GM23338 (cell line): ENCODE measurements at regions not wholly inside any gene's neighbourhood (a gene's known extent, or its start where the extent isn't known, plus 50 kb on each side); places are given as distances from the start of the nearest gene placed in this dataset.

Source experiments
- ATAC-seq: fragments of 200-7000 bp; cut with Tn5 transposase; 3 replicates; pipeline ENCODE4 v1.9.1; 2020
- DNase-seq: peaks from one replicate; pipeline ENCODE4 v3.0.0-alpha.2; 2015; ENCODE audit warnings: low spot score
- H2AFZ ChIP-seq: fragments of 200-600 bp; sonication (generic); 2 replicates; pipeline ENCODE4 v1.8.0; 2016; ENCODE audit warnings: antibody characterized with exemption, mild to moderate bottlenecking, moderate library complexity
- H3F3A ChIP-seq: fragments of 200-600 bp; sonication (generic); replicated peaks from 2 replicates; pipeline ENCODE4 v1.8.0; 2017; ENCODE audit warnings: antibody characterized with exemption, mixed run types, low read depth
- H3K27ac ChIP-seq: fragments of 200-600 bp; sonication (generic); 2 replicates; pipeline ENCODE4 v1.6.1; 2016; ENCODE audit warnings: low read depth
- H3K27me3 ChIP-seq: fragments of 200-600 bp; sonication (generic); 2 replicates; pipeline ENCODE4 v1.8.0; 2016; ENCODE audit warnings: mild to moderate bottlenecking, mixed run types, moderate library complexity; ENCODE audit not compliant: insufficient read depth
- H3K36me3 ChIP-seq: fragments of 200-600 bp; sonication (generic); 2 replicates; pipeline ENCODE4 v1.8.0; 2016; ENCODE audit warnings: mild to moderate bottlenecking; ENCODE audit not compliant: insufficient read depth
- H3K4me1 ChIP-seq: fragments of 200-600 bp; sonication (generic); 2 replicates; pipeline ENCODE4 v1.8.0; 2016; ENCODE audit warnings: mild to moderate bottlenecking, moderate library complexity; ENCODE audit not compliant: insufficient read depth
- H3K4me2 ChIP-seq: fragments of 200-600 bp; sonication (generic); 2 replicates; pipeline ENCODE4 v1.7.1; 2017; ENCODE audit warnings: mixed run types
- H3K4me3 ChIP-seq: fragments of 200-600 bp; sonication (generic); 2 replicates; pipeline ENCODE4 v1.6.1; 2016; ENCODE audit warnings: mixed run types
- H3K79me2 ChIP-seq: fragments of 200-600 bp; sonication (generic); replicated peaks from 2 replicates; pipeline ENCODE4 v1.8.0; 2017; ENCODE audit warnings: mild to moderate bottlenecking; ENCODE audit not compliant: insufficient read depth
- H3K9me2 ChIP-seq: fragments of 200-600 bp; sonication (generic); 2 replicates; pipeline ENCODE4 v1.8.0; 2017; ENCODE audit not compliant: insufficient read depth
- H4K20me1 ChIP-seq: fragments of 200-600 bp; sonication (generic); replicated peaks from 2 replicates; pipeline ENCODE4 v1.8.0; 2017; ENCODE audit warnings: mild to moderate bottlenecking; ENCODE audit not compliant: insufficient read depth
- H3K27ac Mint-ChIP-seq: 2 replicates; pipeline ENCODE4 v1.8.0; 2020; ENCODE audit warnings: inconsistent platforms, mild to moderate bottlenecking, moderate library complexity, mixed read lengths
- H3K27me3 Mint-ChIP-seq: 3 replicates; pipeline ENCODE4 v1.8.0; 2022; ENCODE audit warnings: low read depth, mild to moderate bottlenecking, moderate library complexity, mixed read lengths, inconsistent platforms; ENCODE audit not compliant: insufficient read depth, poor library complexity
- H3K36me3 Mint-ChIP-seq: 3 replicates; pipeline ENCODE4 v1.8.0; 2021; ENCODE audit warnings: low read depth, mild to moderate bottlenecking, inconsistent platforms, moderate library complexity, mixed read lengths
- H3K4me1 Mint-ChIP-seq: 3 replicates; pipeline ENCODE4 v1.8.0; 2020; ENCODE audit warnings: mild to moderate bottlenecking, inconsistent platforms, mixed read lengths
- H3K4me3 Mint-ChIP-seq: 3 replicates; pipeline ENCODE4 v1.8.0; 2021; ENCODE audit warnings: moderate library complexity, mild to moderate bottlenecking, inconsistent platforms, mixed read lengths
- H3K9me3 Mint-ChIP-seq: 3 replicates; pipeline ENCODE4 v1.8.0; 2020; ENCODE audit warnings: moderate library complexity, mild to moderate bottlenecking, inconsistent platforms, mixed read lengths
- TF ChIP-seq, protein P1 (sequence below), 2 experiments: fragments of 200-600 bp in 1 of 2; sonication (generic) in 1 of 2; conservative IDR thresholded peaks; 2 replicates each; pipeline versions ENCODE4 v1.5.1 to v1.6.1; 2016 to 2017; ENCODE audit warnings: antibody characterized with exemption in 2 of 2, low read depth in 2 of 2, mild to moderate bottlenecking in 2 of 2, moderate library complexity in 1 of 2
- TF ChIP-seq, protein P2 (sequence below): IDR thresholded peaks from one replicate; pipeline ENCODE4 v1.6.1; 2018; ENCODE audit warnings: antibody characterized with exemption; ENCODE audit not compliant: unreplicated experiment
- TF ChIP-seq, protein P3 (sequence below): fragments of 250-450 bp; sonication (Bioruptor Pico); IDR thresholded peaks from 2 replicates; pipeline ENCODE4 v1.5.0; 2020; ENCODE audit warnings: mild to moderate bottlenecking, moderate library complexity

DNA sequence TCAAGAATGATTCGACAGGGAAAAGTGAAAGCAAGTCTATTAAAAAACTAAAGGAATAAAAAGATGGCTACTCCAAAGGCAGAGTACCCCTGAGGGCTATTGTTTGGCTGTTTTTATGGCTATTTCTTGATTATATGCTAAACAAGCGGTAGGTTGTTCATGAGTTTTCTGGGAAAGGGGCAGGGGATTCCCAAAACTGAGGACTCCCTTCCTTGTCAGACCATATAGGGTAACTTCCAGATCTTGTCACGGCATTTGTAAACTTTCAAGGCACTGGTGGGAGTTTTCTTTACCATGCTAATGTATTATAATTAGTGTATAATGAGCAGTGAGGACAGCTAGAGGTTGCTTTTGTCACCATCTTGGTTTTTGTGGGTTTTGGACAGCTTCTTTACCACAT lies 474.9 kb upstream of the MC4R start:
- Histone ChIP-seq H3K36me3 (0 out of 2 replicates have a peak, but pooled peaks cover 3% of the 10 kb centered on the region), H4K20me1 (no peaks in the 10 kb centered on the region), H3K27me3 (no peaks in the 10 kb centered on the region), H3F3A (no peaks in the 10 kb centered on the region), H3K4me3 (no peak overlapping the region), H2AFZ (no peak overlapping the region), H3K4me2 (no peak overlapping the region), H3K4me1 (peaks cover 15% of the 10 kb centered on the region), H3K9me2 (peaks cover 7% of the 10 kb centered on the region; the same call in 1 of the 2 replicates), H3K79me2 (no peaks in the 10 kb centered on the region), H3K27ac (no peak overlapping the region)
- Mint-ChIP-seq H3K4me3 (no peak overlapping the region), H3K27me3 (no peaks in the 10 kb centered on the region), H3K27ac (no peak overlapping the region), H3K36me3 (peaks cover 2% of the 10 kb centered on the region; the same call in 1 of the 3 replicates), H3K4me1 (peaks cover 16% of the 10 kb centered on the region), H3K9me3 (peaks cover 3% of the 10 kb centered on the region; the same call in 1 of the 3 replicates)
- TF ChIP-seq, protein P1, sequence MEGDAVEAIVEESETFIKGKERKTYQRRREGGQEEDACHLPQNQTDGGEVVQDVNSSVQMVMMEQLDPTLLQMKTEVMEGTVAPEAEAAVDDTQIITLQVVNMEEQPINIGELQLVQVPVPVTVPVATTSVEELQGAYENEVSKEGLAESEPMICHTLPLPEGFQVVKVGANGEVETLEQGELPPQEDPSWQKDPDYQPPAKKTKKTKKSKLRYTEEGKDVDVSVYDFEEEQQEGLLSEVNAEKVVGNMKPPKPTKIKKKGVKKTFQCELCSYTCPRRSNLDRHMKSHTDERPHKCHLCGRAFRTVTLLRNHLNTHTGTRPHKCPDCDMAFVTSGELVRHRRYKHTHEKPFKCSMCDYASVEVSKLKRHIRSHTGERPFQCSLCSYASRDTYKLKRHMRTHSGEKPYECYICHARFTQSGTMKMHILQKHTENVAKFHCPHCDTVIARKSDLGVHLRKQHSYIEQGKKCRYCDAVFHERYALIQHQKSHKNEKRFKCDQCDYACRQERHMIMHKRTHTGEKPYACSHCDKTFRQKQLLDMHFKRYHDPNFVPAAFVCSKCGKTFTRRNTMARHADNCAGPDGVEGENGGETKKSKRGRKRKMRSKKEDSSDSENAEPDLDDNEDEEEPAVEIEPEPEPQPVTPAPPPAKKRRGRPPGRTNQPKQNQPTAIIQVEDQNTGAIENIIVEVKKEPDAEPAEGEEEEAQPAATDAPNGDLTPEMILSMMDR (conservative IDR thresholded peaks at IDR 0.05; ENCODE audit: low read depth in 2 of 2) = no peak
- TF ChIP-seq, protein P2, sequence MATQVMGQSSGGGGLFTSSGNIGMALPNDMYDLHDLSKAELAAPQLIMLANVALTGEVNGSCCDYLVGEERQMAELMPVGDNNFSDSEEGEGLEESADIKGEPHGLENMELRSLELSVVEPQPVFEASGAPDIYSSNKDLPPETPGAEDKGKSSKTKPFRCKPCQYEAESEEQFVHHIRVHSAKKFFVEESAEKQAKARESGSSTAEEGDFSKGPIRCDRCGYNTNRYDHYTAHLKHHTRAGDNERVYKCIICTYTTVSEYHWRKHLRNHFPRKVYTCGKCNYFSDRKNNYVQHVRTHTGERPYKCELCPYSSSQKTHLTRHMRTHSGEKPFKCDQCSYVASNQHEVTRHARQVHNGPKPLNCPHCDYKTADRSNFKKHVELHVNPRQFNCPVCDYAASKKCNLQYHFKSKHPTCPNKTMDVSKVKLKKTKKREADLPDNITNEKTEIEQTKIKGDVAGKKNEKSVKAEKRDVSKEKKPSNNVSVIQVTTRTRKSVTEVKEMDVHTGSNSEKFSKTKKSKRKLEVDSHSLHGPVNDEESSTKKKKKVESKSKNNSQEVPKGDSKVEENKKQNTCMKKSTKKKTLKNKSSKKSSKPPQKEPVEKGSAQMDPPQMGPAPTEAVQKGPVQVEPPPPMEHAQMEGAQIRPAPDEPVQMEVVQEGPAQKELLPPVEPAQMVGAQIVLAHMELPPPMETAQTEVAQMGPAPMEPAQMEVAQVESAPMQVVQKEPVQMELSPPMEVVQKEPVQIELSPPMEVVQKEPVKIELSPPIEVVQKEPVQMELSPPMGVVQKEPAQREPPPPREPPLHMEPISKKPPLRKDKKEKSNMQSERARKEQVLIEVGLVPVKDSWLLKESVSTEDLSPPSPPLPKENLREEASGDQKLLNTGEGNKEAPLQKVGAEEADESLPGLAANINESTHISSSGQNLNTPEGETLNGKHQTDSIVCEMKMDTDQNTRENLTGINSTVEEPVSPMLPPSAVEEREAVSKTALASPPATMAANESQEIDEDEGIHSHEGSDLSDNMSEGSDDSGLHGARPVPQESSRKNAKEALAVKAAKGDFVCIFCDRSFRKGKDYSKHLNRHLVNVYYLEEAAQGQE = no peak
- TF ChIP-seq, protein P3, sequence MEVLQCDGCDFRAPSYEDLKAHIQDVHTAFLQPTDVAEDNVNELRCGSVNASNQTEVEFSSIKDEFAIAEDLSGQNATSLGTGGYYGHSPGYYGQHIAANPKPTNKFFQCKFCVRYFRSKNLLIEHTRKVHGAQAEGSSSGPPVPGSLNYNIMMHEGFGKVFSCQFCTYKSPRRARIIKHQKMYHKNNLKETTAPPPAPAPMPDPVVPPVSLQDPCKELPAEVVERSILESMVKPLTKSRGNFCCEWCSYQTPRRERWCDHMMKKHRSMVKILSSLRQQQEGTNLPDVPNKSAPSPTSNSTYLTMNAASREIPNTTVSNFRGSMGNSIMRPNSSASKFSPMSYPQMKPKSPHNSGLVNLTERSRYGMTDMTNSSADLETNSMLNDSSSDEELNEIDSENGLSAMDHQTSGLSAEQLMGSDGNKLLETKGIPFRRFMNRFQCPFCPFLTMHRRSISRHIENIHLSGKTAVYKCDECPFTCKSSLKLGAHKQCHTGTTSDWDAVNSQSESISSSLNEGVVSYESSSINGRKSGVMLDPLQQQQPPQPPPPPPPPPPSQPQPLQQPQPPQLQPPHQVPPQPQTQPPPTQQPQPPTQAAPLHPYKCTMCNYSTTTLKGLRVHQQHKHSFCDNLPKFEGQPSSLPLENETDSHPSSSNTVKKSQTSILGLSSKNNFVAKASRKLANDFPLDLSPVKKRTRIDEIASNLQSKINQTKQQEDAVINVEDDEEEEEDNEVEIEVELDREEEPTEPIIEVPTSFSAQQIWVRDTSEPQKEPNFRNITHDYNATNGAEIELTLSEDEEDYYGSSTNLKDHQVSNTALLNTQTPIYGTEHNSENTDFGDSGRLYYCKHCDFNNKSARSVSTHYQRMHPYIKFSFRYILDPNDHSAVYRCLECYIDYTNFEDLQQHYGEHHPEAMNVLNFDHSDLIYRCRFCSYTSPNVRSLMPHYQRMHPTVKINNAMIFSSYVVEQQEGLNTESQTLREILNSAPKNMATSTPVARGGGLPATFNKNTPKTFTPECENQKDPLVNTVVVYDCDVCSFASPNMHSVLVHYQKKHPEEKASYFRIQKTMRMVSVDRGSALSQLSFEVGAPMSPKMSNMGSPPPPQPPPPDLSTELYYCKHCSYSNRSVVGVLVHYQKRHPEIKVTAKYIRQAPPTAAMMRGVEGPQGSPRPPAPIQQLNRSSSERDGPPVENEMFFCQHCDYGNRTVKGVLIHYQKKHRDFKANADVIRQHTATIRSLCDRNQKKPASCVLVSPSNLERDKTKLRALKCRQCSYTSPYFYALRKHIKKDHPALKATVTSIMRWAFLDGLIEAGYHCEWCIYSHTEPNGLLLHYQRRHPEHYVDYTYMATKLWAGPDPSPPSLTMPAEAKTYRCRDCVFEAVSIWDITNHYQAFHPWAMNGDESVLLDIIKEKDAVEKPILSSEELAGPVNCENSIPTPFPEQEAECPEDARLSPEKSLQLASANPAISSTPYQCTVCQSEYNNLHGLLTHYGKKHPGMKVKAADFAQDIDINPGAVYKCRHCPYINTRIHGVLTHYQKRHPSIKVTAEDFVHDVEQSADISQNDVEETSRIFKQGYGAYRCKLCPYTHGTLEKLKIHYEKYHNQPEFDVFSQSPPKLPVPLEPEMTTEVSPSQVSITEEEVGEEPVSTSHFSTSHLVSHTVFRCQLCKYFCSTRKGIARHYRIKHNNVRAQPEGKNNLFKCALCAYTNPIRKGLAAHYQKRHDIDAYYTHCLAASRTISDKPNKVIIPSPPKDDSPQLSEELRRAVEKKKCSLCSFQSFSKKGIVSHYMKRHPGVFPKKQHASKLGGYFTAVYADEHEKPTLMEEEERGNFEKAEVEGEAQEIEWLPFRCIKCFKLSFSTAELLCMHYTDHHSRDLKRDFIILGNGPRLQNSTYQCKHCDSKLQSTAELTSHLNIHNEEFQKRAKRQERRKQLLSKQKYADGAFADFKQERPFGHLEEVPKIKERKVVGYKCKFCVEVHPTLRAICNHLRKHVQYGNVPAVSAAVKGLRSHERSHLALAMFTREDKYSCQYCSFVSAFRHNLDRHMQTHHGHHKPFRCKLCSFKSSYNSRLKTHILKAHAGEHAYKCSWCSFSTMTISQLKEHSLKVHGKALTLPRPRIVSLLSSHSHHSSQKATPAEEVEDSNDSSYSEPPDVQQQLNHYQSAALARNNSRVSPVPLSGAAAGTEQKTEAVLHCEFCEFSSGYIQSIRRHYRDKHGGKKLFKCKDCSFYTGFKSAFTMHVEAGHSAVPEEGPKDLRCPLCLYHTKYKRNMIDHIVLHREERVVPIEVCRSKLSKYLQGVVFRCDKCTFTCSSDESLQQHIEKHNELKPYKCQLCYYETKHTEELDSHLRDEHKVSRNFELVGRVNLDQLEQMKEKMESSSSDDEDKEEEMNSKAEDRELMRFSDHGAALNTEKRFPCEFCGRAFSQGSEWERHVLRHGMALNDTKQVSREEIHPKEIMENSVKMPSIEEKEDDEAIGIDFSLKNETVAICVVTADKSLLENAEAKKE (CRISPR knock-in tag) = no peak
- no peak for ATAC-seq
- DNase-seq = no peak
